Duodenal mucosa (tissue), 2 donors: ENCODE measurements at regions not wholly inside any gene's neighbourhood (a gene's known extent, or its start where the extent isn't known, plus 50 kb on each side); places are given as distances from the start of the nearest gene placed in this dataset.

Source experiments
- H3K27ac ChIP-seq: one replicate; pipeline ENCODE4 v1.7.0; 2013; ENCODE audit warnings: low read depth, low read length
- H3K27me3 ChIP-seq, 2 donors: one replicate each; pipeline ENCODE4 v1.7.0; 2013; ENCODE audit warnings: low read length in 2 of 2, control low read depth in 1 of 2; ENCODE audit not compliant: insufficient read depth in 2 of 2, control insufficient read depth in 1 of 2
- H3K36me3 ChIP-seq, 2 donors: one replicate each; pipeline ENCODE4 v1.7.0; 2013; ENCODE audit warnings: low read length in 2 of 2, control low read depth in 1 of 2; ENCODE audit not compliant: insufficient read depth in 2 of 2, control insufficient read depth in 1 of 2
- H3K4me1 ChIP-seq, 2 donors: one replicate each; pipeline ENCODE4 v1.7.0; 2013; ENCODE audit warnings: low read length in 2 of 2, control low read depth in 1 of 2; ENCODE audit not compliant: insufficient read depth in 2 of 2, control insufficient read depth in 1 of 2
- H3K4me3 ChIP-seq, 2 donors: one replicate each; pipeline ENCODE4 v1.7.0; 2013; ENCODE audit warnings: low read length in 2 of 2, low read depth in 1 of 2
- H3K9ac ChIP-seq, 2 donors: one replicate each; pipeline ENCODE4 v1.7.0; 2013; ENCODE audit warnings: low read length in 2 of 2, low read depth in 1 of 2
- H3K9me3 ChIP-seq, 2 donors: one replicate each; pipeline ENCODE4 v1.7.0; 2013; ENCODE audit warnings: low read length in 2 of 2, control low read depth in 1 of 2; ENCODE audit not compliant: control insufficient read depth in 1 of 2

- no peaks in the 10 kb centered on the region for H3K36me3 ChIP-seq
- no peaks in the 10 kb centered on the region for H3K27me3 ChIP-seq
- no peaks in the 10 kb centered on the region for H3K9me3 ChIP-seq
- peaks cover 0 to 3% of the 10 kb centered on the region in 2 donors for H3K4me1 ChIP-seq
- H3K27ac ChIP-seq: no peak overlapping the region
- no peak overlapping the region for H3K4me3 ChIP-seq
- H3K9ac ChIP-seq: no peak overlapping the region
These were observed 259.2 kb downstream of the PTEN start for GRCh38 chr10:88122576-88122975.

- Histone ChIP-seq H3K36me3 (no peaks in the 10 kb centered on the region), H3K9me3 (no peaks in the 10 kb centered on the region), H3K27me3 (no peaks in the 10 kb centered on the region), H3K27ac (no peak overlapping the region), H3K4me1 (no peaks in the 10 kb centered on the region), H3K9ac (no peak overlapping the region), H3K4me3 (no peak overlapping the region)
These were observed 262.3 kb downstream of the PTEN start for GRCh38 chr10:88125766-88126165.

- H3K36me3 ChIP-seq: no peaks in the 10 kb centered on the region
- no peak overlapping the region for H3K9ac ChIP-seq
- no peak overlapping the region for H3K4me3 ChIP-seq
- no peaks in the 10 kb centered on the region for H3K4me1 ChIP-seq
- no peaks in the 10 kb centered on the region for H3K27me3 ChIP-seq
- no peaks in the 10 kb centered on the region for H3K9me3 ChIP-seq
- no peak overlapping the region for H3K27ac ChIP-seq
These were observed 263.3 kb downstream of the PTEN start for GRCh38 chr10:88126699-88127098.

GRCh38 chr10:88127269-88127668 lies 263.8 kb downstream of the PTEN start:
- H3K4me1 ChIP-seq: no peaks in the 10 kb centered on the region
- no peaks in the 10 kb centered on the region for H3K27me3 ChIP-seq
- no peak overlapping the region for H3K9ac ChIP-seq
- no peaks in the 10 kb centered on the region for H3K36me3 ChIP-seq
- H3K4me3 ChIP-seq: no peak overlapping the region
- H3K9me3 ChIP-seq: no peaks in the 10 kb centered on the region
- no peak overlapping the region for H3K27ac ChIP-seq

GRCh38 chr10:88127766-88128165 lies 264.3 kb downstream of the PTEN start:
- Histone ChIP-seq H3K4me1 (no peaks in the 10 kb centered on the region), H3K27ac (no peak overlapping the region), H3K4me3 (no peak overlapping the region), H3K9me3 (no peaks in the 10 kb centered on the region), H3K36me3 (no peaks in the 10 kb centered on the region), H3K27me3 (no peaks in the 10 kb centered on the region), H3K9ac (no peak overlapping the region)

- Histone ChIP-seq H3K36me3 (no peaks in the 10 kb centered on the region), H3K27me3 (no peaks in the 10 kb centered on the region), H3K27ac (no peak overlapping the region), H3K4me3 (no peak overlapping the region), H3K4me1 (no peaks in the 10 kb centered on the region), H3K9ac (no peak overlapping the region), H3K9me3 (no peaks in the 10 kb centered on the region)
These were observed 265.6 kb downstream of the PTEN start for GRCh38 chr10:88129013-88129412.

GRCh38 chr10:88130912-88131311 lies 267.5 kb downstream of the PTEN start:
- H3K27ac ChIP-seq: no peak overlapping the region
- no peaks in the 10 kb centered on the region for H3K36me3 ChIP-seq
- no peaks in the 10 kb centered on the region for H3K4me1 ChIP-seq
- H3K9ac ChIP-seq: no peak overlapping the region
- H3K4me3 ChIP-seq: no peak overlapping the region
- H3K9me3 ChIP-seq: no peaks in the 10 kb centered on the region
- no peaks in the 10 kb centered on the region for H3K27me3 ChIP-seq

GRCh38 chr10:88131511-88132139 lies 268.2 kb downstream of the PTEN start:
- H3K27me3 ChIP-seq: no peaks in the 10 kb centered on the region
- no peak overlapping the region for H3K4me3 ChIP-seq
- no peaks in the 10 kb centered on the region for H3K9me3 ChIP-seq
- no peak overlapping the region for H3K27ac ChIP-seq
- H3K4me1 ChIP-seq: no peaks in the 10 kb centered on the region
- no peak overlapping the region for H3K9ac ChIP-seq
- H3K36me3 ChIP-seq: no peaks in the 10 kb centered on the region

GRCh38 chr10:88136712-88137111 lies 273.3 kb downstream of the PTEN start:
- peaks cover 3 to 11% of the 10 kb centered on the region in 2 donors for H3K4me1 ChIP-seq
- H3K27me3 ChIP-seq: no peaks in the 10 kb centered on the region
- no peaks in the 10 kb centered on the region for H3K36me3 ChIP-seq
- no peaks in the 10 kb centered on the region for H3K9me3 ChIP-seq
- H3K9ac ChIP-seq: no peak overlapping the region
- no peak overlapping the region for H3K4me3 ChIP-seq
- no peak overlapping the region for H3K27ac ChIP-seq

GRCh38 chr10:88138319-88138848 lies 275.0 kb downstream of the PTEN start:
- Histone ChIP-seq H3K4me1 (peaks cover 3 to 11% of the 10 kb centered on the region in 2 donors), H3K4me3 (no peak overlapping the region), H3K9ac (no peak overlapping the region), H3K36me3 (no peaks in the 10 kb centered on the region), H3K27me3 (no peaks in the 10 kb centered on the region), H3K27ac (no peak overlapping the region), H3K9me3 (no peaks in the 10 kb centered on the region)
